GM10266 (cell line): ENCODE measurements at regions not wholly inside any gene's neighbourhood (a gene's known extent, or its start where the extent isn't known, plus 50 kb on each side); places are given as distances from the start of the nearest gene placed in this dataset.

ENCODE experiments used
- DNase-seq: peaks from one replicate; pipeline ENCODE4 v3.0.0; 2012; ENCODE audit errors: extremely low spot score
- TF ChIP-seq, protein P1 (sequence below): IDR thresholded peaks from 2 replicates; pipeline ENCODE4 v1.5.1; 2012; ENCODE audit warnings: mild to moderate bottlenecking, low read depth; ENCODE audit not compliant: control insufficient read depth, insufficient read depth; ENCODE audit errors: missing control alignments

DNA sequence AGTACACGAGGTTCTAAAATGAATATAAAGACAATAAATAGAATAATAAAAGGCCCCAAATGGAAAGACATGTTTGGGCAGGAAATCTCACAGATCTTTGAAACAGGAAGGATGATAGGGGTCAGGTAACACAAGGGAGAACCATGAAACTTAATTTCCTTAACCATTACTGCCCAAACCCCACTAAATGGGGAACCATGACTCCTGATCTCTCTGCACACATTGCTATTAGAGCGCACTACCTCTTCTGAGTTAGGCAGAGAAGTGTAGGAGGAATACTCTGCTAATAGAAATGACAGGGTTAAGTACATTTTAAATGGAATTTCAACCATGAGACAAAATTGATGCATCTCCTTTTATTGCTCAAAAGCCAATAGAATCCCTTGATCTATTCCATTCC, 213.7 kb upstream of the SETBP1 start:
- no peak for DNase-seq
- TF ChIP-seq, protein P1, sequence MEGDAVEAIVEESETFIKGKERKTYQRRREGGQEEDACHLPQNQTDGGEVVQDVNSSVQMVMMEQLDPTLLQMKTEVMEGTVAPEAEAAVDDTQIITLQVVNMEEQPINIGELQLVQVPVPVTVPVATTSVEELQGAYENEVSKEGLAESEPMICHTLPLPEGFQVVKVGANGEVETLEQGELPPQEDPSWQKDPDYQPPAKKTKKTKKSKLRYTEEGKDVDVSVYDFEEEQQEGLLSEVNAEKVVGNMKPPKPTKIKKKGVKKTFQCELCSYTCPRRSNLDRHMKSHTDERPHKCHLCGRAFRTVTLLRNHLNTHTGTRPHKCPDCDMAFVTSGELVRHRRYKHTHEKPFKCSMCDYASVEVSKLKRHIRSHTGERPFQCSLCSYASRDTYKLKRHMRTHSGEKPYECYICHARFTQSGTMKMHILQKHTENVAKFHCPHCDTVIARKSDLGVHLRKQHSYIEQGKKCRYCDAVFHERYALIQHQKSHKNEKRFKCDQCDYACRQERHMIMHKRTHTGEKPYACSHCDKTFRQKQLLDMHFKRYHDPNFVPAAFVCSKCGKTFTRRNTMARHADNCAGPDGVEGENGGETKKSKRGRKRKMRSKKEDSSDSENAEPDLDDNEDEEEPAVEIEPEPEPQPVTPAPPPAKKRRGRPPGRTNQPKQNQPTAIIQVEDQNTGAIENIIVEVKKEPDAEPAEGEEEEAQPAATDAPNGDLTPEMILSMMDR: no peak

DNA sequence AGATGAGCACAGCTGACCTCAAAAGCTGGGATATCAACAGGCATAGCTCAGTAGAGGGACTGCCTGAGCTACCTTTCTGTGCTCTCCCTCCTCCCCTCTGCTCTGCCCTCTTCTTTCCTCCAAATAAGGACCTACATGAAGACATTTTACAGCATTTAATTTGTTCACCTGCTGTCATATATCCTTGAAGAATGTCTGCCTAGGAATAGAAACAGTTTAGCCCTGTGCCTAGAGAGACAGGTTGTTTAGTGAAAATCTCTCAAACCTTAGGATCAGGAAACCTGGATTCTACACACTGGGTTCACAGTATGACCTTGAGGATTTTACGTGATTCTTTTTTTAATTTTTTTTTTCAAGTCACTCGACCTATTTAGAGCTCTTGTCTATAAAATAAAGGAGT, 213.0 kb upstream of the SETBP1 start:
- no peak for DNase-seq
- TF ChIP-seq, protein P1: no peak

DNA sequence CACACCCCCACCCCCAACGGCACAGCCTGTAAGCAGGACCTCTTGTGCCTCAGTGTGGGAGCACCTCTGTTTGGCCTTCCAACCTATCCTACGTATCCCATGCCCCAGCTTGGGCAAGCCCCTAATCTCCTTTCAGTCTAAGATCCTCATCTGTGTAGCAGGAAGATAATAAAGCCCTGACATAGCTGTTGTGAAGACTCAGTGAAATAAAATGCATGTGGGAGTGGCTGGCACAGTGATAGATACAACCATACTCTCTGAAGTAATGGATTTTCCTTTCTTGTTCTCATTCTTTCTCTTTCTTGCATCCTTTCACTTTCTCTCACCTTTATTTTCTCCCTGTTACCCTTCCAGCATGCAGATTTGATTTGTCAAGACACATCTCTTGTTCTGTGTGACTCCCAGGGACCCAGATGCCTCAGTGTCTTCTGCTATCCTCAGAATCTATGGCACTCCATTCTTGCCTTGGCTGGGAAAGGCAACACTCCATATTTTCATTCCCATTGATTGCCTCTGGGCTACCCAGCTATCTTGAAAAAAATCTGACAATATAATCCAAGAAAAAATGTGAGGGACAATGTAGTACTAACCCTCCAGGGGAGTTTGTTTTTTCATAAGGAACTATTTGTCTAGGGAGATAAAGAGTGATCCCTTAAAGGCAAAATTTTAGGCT, 207.2 kb upstream of the SETBP1 start:
- TF ChIP-seq, protein P1: no peak
- DNase-seq: no peak

DNA sequence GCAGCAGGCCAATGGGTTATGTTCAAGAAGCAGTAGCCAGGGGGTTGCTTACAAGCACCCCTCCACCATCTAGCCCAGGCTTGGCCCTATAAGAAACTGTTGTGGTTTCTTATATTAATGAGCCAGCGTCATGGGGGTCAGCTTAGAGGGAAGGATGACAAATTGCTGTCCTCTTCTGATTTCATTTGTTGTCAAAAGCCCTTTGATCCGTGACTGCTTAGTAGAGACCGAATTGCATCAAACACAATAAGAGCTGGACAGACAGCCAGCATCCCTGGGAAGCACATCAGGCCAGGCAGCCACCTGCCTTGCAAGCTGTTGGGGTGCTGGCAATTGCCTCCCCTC, 206.6 kb upstream of the SETBP1 start:
- TF ChIP-seq, protein P1: no peak
- DNase-seq: no peak

DNA sequence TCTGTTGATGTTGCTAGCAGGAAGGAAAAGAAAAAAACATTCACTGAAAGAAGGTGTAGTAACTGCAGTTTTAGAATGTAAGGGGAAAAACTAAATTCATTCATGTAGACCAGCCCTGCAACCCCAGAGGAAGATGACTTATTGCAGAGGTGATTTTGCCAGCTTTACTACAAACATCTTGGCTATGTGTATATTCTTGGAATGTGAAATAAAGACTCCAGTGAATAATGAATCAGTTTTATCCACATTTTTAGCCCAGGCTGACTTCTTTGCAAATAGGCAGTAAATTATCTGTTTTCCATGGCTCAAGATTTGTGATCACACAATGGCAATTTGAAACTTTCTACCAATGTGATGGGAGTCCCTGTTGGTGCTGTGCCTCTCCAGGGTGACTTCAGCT, 206.1 kb upstream of the SETBP1 start:
- no peak for DNase-seq
- TF ChIP-seq, protein P1: no peak

DNA sequence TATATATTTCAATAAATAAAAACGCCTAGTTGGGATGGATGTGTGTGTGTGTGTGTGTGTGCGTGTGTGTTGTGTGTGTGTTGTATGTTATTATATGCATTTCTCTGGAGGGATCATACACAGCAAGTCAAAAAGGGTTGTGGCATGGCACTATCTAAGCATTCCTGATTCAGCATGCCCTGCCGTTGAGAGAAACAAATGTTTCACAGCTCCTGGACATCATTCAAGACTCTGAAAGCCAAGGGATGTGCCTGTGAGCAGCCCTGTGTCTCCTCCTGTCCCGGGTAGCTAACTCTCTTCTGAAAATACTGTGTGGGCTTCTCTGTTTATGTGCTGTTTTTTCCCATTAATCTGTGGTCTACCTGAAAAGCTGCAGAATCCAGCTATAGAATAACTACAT, 197.9 kb upstream of the SETBP1 start:
- no peak for DNase-seq
- TF ChIP-seq, protein P1: no peak

DNA sequence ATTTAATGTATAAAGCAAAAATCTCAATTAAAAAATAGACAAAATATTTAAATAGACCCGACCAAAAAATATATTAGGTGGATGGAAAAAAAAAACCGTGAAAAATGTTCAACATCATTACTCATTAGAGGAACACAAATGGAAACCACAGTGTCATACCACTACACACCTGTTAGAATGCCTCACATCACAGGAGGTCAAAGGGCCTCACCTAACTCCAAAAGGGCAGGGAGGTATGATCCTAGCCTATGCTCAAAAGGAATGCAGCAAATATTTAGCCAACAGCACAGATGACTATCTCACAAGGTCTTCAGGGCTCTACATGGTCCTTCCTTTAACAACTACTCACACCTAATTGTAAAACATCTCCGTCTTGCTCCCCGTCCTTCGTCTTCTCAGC, 185.5 kb upstream of the SETBP1 start:
- TF ChIP-seq, protein P1: no peak
- no peak for DNase-seq
